ENCODE measurements at regions not wholly inside any gene's neighbourhood (a gene's known extent, or its start where the extent isn't known, plus 50 kb on each side); places are given as distances from the start of the nearest gene placed in this dataset.

DNA sequence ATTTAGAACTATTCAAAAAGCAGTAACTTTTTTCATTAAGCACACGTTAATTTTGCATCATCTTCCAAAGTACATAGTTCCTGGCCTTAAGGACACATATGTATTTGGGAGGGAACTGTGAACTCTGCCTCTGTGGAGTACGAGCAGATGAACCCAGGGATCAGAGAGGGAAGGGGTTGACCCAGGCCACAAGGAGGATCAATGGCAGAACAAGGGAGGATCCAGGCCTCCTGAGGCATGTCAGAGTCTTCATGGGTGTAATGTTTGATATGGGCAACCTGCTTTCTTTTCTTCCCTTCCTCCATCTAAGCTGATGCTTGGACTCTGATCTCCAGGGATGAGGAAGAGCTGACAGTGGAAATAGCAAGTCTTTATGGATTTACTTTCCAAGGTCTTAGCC, 164.0 kb downstream of the SH2D4B start:
- TF ChIP-seq POLR2A (IDR thresholded peaks at IDR 0.05), result no peak
- TF ChIP-seq, protein P1, sequence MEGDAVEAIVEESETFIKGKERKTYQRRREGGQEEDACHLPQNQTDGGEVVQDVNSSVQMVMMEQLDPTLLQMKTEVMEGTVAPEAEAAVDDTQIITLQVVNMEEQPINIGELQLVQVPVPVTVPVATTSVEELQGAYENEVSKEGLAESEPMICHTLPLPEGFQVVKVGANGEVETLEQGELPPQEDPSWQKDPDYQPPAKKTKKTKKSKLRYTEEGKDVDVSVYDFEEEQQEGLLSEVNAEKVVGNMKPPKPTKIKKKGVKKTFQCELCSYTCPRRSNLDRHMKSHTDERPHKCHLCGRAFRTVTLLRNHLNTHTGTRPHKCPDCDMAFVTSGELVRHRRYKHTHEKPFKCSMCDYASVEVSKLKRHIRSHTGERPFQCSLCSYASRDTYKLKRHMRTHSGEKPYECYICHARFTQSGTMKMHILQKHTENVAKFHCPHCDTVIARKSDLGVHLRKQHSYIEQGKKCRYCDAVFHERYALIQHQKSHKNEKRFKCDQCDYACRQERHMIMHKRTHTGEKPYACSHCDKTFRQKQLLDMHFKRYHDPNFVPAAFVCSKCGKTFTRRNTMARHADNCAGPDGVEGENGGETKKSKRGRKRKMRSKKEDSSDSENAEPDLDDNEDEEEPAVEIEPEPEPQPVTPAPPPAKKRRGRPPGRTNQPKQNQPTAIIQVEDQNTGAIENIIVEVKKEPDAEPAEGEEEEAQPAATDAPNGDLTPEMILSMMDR (IDR thresholded peaks at IDR 0.05), result no peak
